SJCRH30 (cell line): ENCODE measurements at regions not wholly inside any gene's neighbourhood (a gene's known extent, or its start where the extent isn't known, plus 50 kb on each side); places are given as distances from the start of the nearest gene placed in this dataset.

Source experiments
- DNase-seq, 2 experiments: peaks; one replicate each; pipeline ENCODE4 v3.0.0-alpha.2; 2015 to 2020
- H3K27ac ChIP-seq: fragments of 250-450 bp; sonication (Bioruptor Pico); 2 replicates; pipeline ENCODE4 v1.5.1; 2020; ENCODE audit warnings: mild to moderate bottlenecking, moderate library complexity
- H3K27me3 ChIP-seq: fragments of 250-450 bp; sonication (Bioruptor Pico); 2 replicates; pipeline ENCODE4 v1.5.1; 2020; ENCODE audit warnings: mild to moderate bottlenecking, moderate library complexity
- H3K36me3 ChIP-seq: fragments of 250-450 bp; sonication (Bioruptor Pico); 2 replicates; pipeline ENCODE4 v1.5.1; 2020; ENCODE audit warnings: mild to moderate bottlenecking, moderate library complexity
- H3K4me1 ChIP-seq: fragments of 250-450 bp; sonication (Bioruptor Pico); 2 replicates; pipeline ENCODE4 v1.5.1; 2020; ENCODE audit warnings: mild to moderate bottlenecking, moderate library complexity
- H3K4me3 ChIP-seq: fragments of 250-450 bp; sonication (Bioruptor Pico); 2 replicates; pipeline ENCODE4 v1.5.1; 2020; ENCODE audit warnings: mild to moderate bottlenecking, moderate library complexity
- H3K9me3 ChIP-seq: fragments of 250-450 bp; sonication (Bioruptor Pico); replicated peaks from 2 replicates; pipeline ENCODE4 v1.5.1; 2020; ENCODE audit warnings: mild to moderate bottlenecking, moderate library complexity

GRCh38 chr2:19846567-19846966 lies 55.2 kb downstream of the TTC32 start:
- Histone ChIP-seq H3K27me3 (peaks cover 11% of the 10 kb centered on the region; the same call in 1 of the 2 replicates), H3K36me3 (no peaks in the 10 kb centered on the region), H3K4me3 (no peak overlapping the region), H3K27ac (no peak overlapping the region), H3K9me3 (no peaks in the 10 kb centered on the region), H3K4me1 (no peaks in the 10 kb centered on the region)
- DNase-seq = no peak

DNA sequence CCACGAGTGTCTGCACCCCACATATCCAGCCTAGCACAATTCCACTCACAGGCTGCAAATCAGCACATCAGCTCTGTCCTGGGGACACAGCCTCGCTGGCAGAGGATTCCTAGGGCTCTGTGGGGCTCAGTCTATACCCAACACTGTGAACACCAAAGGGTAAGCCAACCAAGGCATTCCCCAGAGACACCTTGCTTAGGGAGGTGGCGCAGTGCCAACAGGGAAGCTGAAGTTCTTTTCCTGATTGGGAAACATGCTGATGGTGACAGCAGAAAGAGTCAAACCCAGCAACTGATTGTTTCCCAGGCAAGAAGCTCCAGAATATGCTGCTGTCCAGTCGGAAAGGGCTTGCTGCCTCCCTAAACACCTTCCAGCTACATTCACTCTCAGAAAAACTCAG lies 55.8 kb downstream of the TTC32 start:
- H3K27ac ChIP-seq = no peak overlapping the region
- no peak overlapping the region for H3K4me3 ChIP-seq
- DNase-seq = no peak
- H3K4me1 ChIP-seq = no peaks in the 10 kb centered on the region
- no peaks in the 10 kb centered on the region for H3K36me3 ChIP-seq
- peaks cover 6% of the 10 kb centered on the region; the same call in 1 of the 2 replicates for H3K27me3 ChIP-seq
- no peaks in the 10 kb centered on the region for H3K9me3 ChIP-seq

GRCh38 chr2:19845323-19845920 lies 56.4 kb downstream of the TTC32 start:
- no peaks in the 10 kb centered on the region for H3K4me1 ChIP-seq
- peaks cover 2% of the 10 kb centered on the region; the same call in 1 of the 2 replicates for H3K27me3 ChIP-seq
- H3K27ac ChIP-seq = no peak overlapping the region
- H3K4me3 ChIP-seq = no peak overlapping the region
- H3K9me3 ChIP-seq = no peaks in the 10 kb centered on the region
- no peaks in the 10 kb centered on the region for H3K36me3 ChIP-seq
- no peak for DNase-seq

DNA sequence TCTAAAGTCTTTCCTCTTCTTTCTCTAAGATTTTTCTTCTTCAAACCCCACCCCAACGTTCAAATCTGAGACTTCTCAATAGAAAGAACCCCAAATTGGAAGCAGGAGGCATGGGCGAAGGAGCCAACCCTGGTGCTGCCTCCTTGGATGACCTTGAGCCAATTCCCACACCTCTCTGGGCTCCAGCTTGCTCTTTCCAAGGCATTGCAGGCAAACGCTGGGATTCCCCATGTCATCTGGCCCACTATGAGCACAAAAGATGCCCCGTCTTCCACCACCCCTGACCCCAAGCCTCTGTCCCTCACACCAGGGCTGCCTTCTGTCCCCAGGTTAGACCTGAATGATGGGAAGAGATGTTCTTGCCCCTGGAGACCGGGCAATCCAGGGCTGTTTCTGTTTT lies 57.0 kb downstream of the TTC32 start:
- no peak overlapping the region for H3K27ac ChIP-seq
- no peaks in the 10 kb centered on the region for H3K27me3 ChIP-seq
- no peak for DNase-seq
- H3K4me3 ChIP-seq = no peak overlapping the region
- no peaks in the 10 kb centered on the region for H3K36me3 ChIP-seq
- no peaks in the 10 kb centered on the region for H3K4me1 ChIP-seq
- H3K9me3 ChIP-seq = no peaks in the 10 kb centered on the region

DNA sequence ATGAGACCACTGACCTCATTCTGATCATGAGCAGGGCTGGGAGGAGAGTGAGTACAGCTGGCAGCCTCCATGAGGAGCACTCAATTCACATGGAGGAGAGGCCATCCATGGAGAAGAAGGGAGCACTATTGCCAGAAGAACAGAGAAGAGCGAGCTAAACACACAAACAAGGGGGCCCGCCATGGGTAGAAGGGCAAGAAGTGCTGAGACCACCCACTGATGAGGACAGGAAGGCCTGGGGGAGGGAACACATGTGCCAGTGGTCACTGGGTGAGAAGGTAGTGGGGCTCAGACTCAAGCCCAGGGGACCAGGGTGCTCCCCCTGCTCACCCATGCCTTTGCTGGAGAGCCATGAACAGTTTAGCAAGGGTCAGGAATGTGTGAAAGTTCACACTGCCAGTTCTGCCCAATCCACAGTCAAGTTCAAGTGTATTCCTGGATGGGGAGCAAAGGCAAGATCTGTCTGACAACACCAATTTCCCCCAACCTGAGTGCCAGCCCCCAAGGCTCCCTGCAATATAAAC lies 57.7 kb downstream of the TTC32 start:
- DNase-seq = no peak
- H3K27me3 ChIP-seq = no peaks in the 10 kb centered on the region
- H3K36me3 ChIP-seq = no peaks in the 10 kb centered on the region

DNA sequence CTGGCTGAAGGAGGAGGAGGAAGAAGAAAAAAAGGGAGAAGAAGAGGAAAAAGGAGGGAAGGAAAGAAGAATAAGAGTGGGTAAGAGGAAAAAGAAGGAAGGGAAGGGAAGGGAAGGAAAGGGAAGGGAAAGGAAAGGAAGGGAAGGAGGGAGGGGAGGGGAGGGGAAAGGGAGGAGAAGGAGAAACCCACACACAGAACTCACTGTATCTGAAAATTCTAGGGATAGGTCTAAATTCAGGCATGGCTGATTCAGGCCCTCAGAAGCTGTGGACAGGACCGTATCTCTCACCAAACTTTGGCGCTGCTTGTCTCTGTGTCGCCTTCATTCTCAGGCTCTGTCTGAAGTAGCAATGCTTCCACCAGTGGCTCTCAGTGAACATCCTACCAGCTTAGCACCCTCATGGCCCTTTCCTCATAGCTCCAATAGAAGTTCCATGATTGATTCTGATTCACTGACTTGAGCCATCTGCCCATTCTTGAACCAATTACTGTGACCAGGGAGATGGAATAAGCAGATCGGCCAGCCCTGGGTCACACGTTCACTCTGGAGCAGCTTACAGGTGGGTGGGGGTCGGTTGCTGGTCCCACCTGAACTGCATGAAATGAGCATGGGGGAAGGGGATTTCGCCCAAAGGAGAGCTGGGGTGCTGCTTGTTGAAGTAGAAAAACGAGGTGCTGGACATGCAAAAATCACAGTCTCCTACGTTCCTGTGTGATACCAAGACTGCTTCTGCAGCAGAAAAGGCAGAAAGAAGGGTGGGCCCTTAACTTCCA lies 59.7 kb downstream of the TTC32 start:
- Histone ChIP-seq H3K36me3 (no peaks in the 10 kb centered on the region), H3K27me3 (0 out of 2 replicates have a peak, but pooled peaks cover 1% of the 10 kb centered on the region), H3K4me1 (no peaks in the 10 kb centered on the region), H3K9me3 (no peaks in the 10 kb centered on the region), H3K27ac (no peak overlapping the region), H3K4me3 (no peak overlapping the region)
- no peak for DNase-seq

More for the DNA sequence above, 57.7 kb downstream of the TTC32 start:
- no peak overlapping the region for H3K4me3 ChIP-seq
- no peaks in the 10 kb centered on the region for H3K9me3 ChIP-seq
- H3K27ac ChIP-seq = no peak overlapping the region
- H3K4me1 ChIP-seq = no peaks in the 10 kb centered on the region

DNA sequence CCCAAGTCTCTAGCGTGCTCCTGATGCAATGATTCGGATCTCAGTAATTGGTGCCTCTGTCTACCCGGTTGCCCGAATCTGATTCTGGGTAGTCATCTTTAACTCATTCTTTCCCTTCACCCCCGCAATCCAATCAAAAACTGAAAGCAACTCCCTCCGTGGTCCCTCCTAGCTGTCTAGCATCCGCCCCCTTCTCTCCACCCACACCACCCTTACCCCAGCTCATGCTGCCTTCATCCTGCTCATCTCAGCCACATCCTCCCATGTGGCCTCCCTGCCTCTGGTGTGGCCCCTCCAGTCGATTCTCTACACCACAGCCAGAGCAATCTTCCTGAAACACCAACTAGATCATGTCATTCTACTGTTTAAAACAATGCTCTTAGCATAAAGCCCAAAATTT lies 62.3 kb downstream of the TTC32 start:
- Histone ChIP-seq H3K9me3 (no peaks in the 10 kb centered on the region), H3K4me3 (no peak overlapping the region), H3K27me3 (0 out of 2 replicates have a peak, but pooled peaks cover 4% of the 10 kb centered on the region), H3K4me1 (no peaks in the 10 kb centered on the region), H3K27ac (no peak overlapping the region), H3K36me3 (no peaks in the 10 kb centered on the region)
- DNase-seq = no peak

DNA sequence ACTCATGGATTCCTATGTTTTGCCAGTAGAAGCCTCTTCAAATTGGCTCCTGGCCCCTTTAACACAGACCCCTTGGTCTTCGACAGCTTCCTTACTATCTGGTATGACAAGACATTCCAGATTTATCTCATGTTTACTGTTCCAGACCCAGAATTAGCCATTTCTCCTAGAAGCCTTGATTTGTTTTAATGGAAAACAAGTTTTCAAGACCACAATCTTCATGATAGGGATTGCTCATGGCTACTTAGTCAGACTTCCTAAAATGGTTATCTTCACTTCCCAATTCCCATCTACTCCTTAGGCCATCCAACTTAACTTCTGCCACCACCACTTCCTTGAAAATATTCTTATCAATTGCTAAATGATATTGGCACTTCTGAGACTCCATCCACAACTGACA lies 63.2 kb downstream of the TTC32 start:
- H3K27me3 ChIP-seq = 0 out of 2 replicates have a peak, but pooled peaks cover 4% of the 10 kb centered on the region
- DNase-seq = no peak
- no peaks in the 10 kb centered on the region for H3K36me3 ChIP-seq
- no peaks in the 10 kb centered on the region for H3K9me3 ChIP-seq
- H3K4me3 ChIP-seq = no peak overlapping the region
- H3K4me1 ChIP-seq = no peaks in the 10 kb centered on the region
- no peak overlapping the region for H3K27ac ChIP-seq

- Histone ChIP-seq H3K27ac (no peak overlapping the region), H3K4me3 (no peak overlapping the region), H3K27me3 (0 out of 2 replicates have a peak, but pooled peaks cover 4% of the 10 kb centered on the region), H3K36me3 (no peaks in the 10 kb centered on the region), H3K4me1 (no peaks in the 10 kb centered on the region), H3K9me3 (no peaks in the 10 kb centered on the region)
- no peak for DNase-seq
Observed at GRCh38 chr2:19837235-19837766, 64.5 kb downstream of the TTC32 start.

DNA sequence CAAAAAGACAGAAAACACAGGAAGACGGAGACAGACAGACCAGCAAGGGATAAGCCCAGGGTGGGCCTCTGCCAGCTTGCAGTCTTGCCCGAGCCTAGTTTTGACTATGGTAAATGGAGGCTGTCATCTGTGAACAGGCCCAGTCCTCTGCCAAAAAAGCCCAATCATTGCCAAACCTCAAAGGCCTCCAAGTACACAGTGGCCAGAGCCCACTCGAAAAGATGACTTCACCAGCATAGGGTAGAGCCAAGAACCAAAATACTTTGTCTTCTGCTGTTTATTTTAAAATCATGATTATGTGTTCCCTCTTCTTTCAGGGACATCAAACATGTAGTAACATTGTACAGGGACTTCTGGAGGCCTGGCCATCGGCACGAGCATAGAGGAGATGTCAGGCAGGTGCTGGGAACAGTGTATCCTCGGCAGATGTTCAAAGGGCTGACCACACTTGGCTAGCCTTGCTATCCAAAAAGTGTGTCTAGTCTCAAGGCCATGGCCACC lies 66.0 kb downstream of the TTC32 start:
- no peak for DNase-seq
- no peaks in the 10 kb centered on the region for H3K36me3 ChIP-seq

GRCh38 chr2:19833978-19834377 lies 67.8 kb downstream of the TTC32 start:
- Histone ChIP-seq H3K36me3 (no peaks in the 10 kb centered on the region), H3K27me3 (0 out of 2 replicates have a peak, but pooled peaks cover 4% of the 10 kb centered on the region), H3K4me1 (no peaks in the 10 kb centered on the region), H3K4me3 (no peak overlapping the region), H3K27ac (no peak overlapping the region), H3K9me3 (no peaks in the 10 kb centered on the region)
- no peak for DNase-seq

More for the DNA sequence above, 66.0 kb downstream of the TTC32 start:
- H3K27me3 ChIP-seq = 0 out of 2 replicates have a peak, but pooled peaks cover 4% of the 10 kb centered on the region
- H3K27ac ChIP-seq = no peak overlapping the region
- H3K4me1 ChIP-seq = no peaks in the 10 kb centered on the region
- no peaks in the 10 kb centered on the region for H3K9me3 ChIP-seq
- no peak overlapping the region for H3K4me3 ChIP-seq

DNA sequence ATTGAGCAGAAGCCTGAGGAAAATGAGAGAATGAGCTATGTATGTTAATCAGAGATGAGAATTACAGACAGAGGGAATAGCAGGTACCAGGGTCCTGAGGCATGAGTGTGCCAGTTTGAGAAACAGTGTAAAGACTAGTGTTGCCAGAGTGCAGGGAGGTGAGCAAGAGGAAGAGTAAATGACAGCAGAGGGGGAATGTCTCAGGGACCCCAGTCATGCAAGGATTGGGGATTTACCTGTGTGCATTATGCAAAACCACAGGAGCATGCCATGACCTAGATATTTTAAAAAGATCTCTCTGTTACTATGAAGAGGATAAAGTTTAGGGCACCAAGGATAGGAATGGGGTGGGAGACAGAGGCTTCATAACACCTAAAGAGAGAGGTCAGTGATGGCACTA lies 72.1 kb downstream of the TTC32 start:
- no peaks in the 10 kb centered on the region for H3K4me1 ChIP-seq
- no peak overlapping the region for H3K27ac ChIP-seq
- H3K9me3 ChIP-seq = no peaks in the 10 kb centered on the region
- no peak overlapping the region for H3K4me3 ChIP-seq
- no peak for DNase-seq
- no peaks in the 10 kb centered on the region; the same call in 1 of the 2 replicates for H3K27me3 ChIP-seq
- no peaks in the 10 kb centered on the region for H3K36me3 ChIP-seq

DNA sequence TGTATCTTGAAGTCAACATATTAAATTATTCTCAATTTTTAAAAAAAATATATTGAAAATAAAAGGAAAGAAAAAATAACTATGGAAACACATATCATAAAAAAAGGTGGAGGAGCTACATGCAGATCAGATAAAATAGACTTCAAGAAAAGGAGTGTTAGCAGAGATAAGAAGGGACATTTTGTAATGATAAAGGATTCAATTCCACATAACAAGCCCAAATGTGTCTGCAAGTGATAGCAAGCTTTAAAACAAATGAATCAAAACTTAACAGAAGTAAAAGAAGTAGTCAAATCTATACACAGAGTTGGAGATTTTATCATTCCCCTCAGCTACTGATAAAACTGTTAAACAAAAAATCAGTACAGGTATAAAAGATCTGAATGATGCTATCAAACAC lies 74.9 kb downstream of the TTC32 start:
- H3K4me1 ChIP-seq = no peaks in the 10 kb centered on the region
- H3K36me3 ChIP-seq = no peaks in the 10 kb centered on the region

GRCh38 chr2:19823507-19823906 lies 78.3 kb downstream of the TTC32 start:
- no peak for DNase-seq

More for the DNA sequence above, 74.9 kb downstream of the TTC32 start:
- H3K9me3 ChIP-seq = no peaks in the 10 kb centered on the region
- no peaks in the 10 kb centered on the region; the same call in 1 of the 2 replicates for H3K27me3 ChIP-seq
- no peak overlapping the region for H3K4me3 ChIP-seq
- no peak overlapping the region for H3K27ac ChIP-seq
- no peak for DNase-seq

More at GRCh38 chr2:19823507-19823906, 78.3 kb downstream of the TTC32 start:
- Histone ChIP-seq H3K4me1 (peaks cover 4% of the 10 kb centered on the region; the same call in 1 of the 2 replicates), H3K9me3 (no peaks in the 10 kb centered on the region), H3K27ac (no peak overlapping the region), H3K4me3 (no peak overlapping the region), H3K36me3 (no peaks in the 10 kb centered on the region), H3K27me3 (no peaks in the 10 kb centered on the region; the same call in 1 of the 2 replicates)
